ENCODE measurements at regions not wholly inside any gene's neighbourhood (a gene's known extent, or its start where the extent isn't known, plus 50 kb on each side); places are given as distances from the start of the nearest gene placed in this dataset.

DNA sequence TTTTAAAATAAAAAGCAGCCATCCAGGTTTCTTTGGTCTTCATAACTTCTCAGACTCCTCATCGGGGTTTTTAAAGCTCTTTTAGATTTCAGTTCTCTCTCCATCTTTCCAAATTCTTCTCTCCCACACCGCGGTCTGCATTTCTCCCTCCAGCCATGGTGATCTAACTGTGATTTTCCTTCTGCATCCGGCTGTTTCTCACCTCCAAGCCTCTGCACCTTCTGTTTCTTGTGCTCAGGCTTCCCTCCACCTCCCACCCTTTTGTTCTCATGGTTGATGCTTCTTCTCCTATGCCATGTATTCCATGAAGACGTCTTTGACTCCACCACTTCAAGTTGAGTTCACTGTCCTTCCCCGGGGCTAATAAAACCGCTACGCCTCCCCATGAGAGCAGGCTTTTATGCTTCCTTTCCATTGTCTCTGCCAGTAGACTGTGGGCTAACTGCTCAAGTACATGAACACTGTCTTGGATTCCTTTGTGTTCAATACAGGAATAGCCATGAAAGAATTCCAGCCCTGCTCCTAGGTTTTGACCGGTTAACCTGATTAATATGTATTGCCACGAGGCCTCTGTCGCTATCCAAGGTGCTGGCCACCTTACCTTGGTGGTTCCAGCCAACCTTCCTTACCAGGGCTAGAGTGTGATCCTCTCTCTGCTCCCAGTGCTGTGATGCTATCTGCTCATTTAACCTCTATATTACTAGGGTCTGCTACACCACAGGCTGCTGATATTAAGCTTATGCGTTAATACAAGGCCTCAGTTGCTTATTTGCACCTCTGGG lies 625.1 kb downstream of the HS3ST4 start:
- TF ChIP-seq CHD2 (IDR thresholded peaks at IDR 0.05; ENCODE audit: low read depth, low read length) (no peak), STAT5B (CRISPR knock-in tag; IDR thresholded peaks at IDR 0.05) (no peak), RAD21 (CRISPR knock-in tag; conservative IDR thresholded peaks at IDR 0.05 in 1 of 2, IDR thresholded peaks at IDR 0.05 in 1 of 2) (no peak), NR1H2 (CRISPR knock-in tag; IDR thresholded peaks at IDR 0.05) (no peak), POLR2A (conservative IDR thresholded peaks at IDR 0.05) (no peak), MED1 (CRISPR knock-in tag; IDR thresholded peaks at IDR 0.05; ENCODE audit: borderline replicate concordance) (no peak), RFX5 (IDR thresholded peaks at IDR 0.05; ENCODE audit: low read depth, low read length) (no peak), JUND (IDR thresholded peaks at IDR 0.05; ENCODE audit: borderline replicate concordance, low read depth, low read length) (no peak), JUND (tag; IDR thresholded peaks at IDR 0.05; ENCODE audit: borderline replicate concordance, low read depth, low read length) (no peak), SRF (CRISPR knock-in tag; IDR thresholded peaks at IDR 0.05) (no peak), PHF8 (IDR thresholded peaks at IDR 0.05; ENCODE audit: borderline replicate concordance, low read length) (no peak)
- TF ChIP-seq, protein P1, sequence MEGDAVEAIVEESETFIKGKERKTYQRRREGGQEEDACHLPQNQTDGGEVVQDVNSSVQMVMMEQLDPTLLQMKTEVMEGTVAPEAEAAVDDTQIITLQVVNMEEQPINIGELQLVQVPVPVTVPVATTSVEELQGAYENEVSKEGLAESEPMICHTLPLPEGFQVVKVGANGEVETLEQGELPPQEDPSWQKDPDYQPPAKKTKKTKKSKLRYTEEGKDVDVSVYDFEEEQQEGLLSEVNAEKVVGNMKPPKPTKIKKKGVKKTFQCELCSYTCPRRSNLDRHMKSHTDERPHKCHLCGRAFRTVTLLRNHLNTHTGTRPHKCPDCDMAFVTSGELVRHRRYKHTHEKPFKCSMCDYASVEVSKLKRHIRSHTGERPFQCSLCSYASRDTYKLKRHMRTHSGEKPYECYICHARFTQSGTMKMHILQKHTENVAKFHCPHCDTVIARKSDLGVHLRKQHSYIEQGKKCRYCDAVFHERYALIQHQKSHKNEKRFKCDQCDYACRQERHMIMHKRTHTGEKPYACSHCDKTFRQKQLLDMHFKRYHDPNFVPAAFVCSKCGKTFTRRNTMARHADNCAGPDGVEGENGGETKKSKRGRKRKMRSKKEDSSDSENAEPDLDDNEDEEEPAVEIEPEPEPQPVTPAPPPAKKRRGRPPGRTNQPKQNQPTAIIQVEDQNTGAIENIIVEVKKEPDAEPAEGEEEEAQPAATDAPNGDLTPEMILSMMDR (IDR thresholded peaks at IDR 0.05 in 2 of 3, conservative IDR thresholded peaks at IDR 0.05 in 1 of 3; ENCODE audit: insufficient read depth in 2 of 3, low read depth in 1 of 3, low read length in 3 of 3) = no peak
- TF ChIP-seq, protein P2, sequence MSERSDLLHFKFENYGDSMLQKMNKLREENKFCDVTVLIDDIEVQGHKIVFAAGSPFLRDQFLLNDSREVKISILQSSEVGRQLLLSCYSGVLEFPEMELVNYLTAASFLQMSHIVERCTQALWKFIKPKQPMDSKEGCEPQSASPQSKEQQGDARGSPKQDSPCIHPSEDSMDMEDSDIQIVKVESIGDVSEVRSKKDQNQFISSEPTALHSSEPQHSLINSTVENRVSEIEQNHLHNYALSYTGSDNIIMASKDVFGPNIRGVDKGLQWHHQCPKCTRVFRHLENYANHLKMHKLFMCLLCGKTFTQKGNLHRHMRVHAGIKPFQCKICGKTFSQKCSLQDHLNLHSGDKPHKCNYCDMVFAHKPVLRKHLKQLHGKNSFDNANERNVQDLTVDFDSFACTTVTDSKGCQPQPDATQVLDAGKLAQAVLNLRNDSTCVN (CRISPR knock-in tag; IDR thresholded peaks at IDR 0.05) = no peak
- TF ChIP-seq, protein P3, sequence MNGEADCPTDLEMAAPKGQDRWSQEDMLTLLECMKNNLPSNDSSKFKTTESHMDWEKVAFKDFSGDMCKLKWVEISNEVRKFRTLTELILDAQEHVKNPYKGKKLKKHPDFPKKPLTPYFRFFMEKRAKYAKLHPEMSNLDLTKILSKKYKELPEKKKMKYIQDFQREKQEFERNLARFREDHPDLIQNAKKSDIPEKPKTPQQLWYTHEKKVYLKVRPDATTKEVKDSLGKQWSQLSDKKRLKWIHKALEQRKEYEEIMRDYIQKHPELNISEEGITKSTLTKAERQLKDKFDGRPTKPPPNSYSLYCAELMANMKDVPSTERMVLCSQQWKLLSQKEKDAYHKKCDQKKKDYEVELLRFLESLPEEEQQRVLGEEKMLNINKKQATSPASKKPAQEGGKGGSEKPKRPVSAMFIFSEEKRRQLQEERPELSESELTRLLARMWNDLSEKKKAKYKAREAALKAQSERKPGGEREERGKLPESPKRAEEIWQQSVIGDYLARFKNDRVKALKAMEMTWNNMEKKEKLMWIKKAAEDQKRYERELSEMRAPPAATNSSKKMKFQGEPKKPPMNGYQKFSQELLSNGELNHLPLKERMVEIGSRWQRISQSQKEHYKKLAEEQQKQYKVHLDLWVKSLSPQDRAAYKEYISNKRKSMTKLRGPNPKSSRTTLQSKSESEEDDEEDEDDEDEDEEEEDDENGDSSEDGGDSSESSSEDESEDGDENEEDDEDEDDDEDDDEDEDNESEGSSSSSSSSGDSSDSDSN (IDR thresholded peaks at IDR 0.05; ENCODE audit: borderline replicate concordance in 1 of 2, low read depth in 2 of 2, low read length in 2 of 2) = no peak
- TF ChIP-seq, protein P4, sequence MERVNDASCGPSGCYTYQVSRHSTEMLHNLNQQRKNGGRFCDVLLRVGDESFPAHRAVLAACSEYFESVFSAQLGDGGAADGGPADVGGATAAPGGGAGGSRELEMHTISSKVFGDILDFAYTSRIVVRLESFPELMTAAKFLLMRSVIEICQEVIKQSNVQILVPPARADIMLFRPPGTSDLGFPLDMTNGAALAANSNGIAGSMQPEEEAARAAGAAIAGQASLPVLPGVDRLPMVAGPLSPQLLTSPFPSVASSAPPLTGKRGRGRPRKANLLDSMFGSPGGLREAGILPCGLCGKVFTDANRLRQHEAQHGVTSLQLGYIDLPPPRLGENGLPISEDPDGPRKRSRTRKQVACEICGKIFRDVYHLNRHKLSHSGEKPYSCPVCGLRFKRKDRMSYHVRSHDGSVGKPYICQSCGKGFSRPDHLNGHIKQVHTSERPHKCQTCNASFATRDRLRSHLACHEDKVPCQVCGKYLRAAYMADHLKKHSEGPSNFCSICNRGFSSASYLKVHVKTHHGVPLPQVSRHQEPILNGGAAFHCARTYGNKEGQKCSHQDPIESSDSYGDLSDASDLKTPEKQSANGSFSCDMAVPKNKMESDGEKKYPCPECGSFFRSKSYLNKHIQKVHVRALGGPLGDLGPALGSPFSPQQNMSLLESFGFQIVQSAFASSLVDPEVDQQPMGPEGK (CRISPR knock-in tag; IDR thresholded peaks at IDR 0.05; ENCODE audit: borderline replicate concordance) = no peak
